ENCODE measurements at regions not wholly inside any gene's neighbourhood (a gene's known extent, or its start where the extent isn't known, plus 50 kb on each side); places are given as distances from the start of the nearest gene placed in this dataset.

DNA sequence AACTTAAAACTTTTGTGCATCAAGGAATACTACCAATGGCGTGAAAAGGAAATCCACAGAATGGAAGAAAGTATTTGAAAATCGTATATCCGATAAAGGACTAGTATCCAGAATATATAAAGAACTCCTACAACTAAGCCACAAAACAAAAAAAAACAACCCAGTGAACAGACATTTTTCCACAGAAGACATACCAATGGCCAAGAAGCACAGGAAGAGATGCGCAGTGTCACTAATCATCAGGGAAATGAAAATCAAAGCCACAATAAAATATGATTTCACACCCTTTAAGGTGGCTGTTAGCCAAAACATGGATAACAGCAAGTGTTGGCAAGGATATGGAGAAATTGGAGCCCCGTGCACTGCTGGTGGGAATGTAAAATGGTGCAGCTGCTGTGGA lies 203.3 kb downstream of the SEC14L1 start:
- DNase-seq: no peak

DNA sequence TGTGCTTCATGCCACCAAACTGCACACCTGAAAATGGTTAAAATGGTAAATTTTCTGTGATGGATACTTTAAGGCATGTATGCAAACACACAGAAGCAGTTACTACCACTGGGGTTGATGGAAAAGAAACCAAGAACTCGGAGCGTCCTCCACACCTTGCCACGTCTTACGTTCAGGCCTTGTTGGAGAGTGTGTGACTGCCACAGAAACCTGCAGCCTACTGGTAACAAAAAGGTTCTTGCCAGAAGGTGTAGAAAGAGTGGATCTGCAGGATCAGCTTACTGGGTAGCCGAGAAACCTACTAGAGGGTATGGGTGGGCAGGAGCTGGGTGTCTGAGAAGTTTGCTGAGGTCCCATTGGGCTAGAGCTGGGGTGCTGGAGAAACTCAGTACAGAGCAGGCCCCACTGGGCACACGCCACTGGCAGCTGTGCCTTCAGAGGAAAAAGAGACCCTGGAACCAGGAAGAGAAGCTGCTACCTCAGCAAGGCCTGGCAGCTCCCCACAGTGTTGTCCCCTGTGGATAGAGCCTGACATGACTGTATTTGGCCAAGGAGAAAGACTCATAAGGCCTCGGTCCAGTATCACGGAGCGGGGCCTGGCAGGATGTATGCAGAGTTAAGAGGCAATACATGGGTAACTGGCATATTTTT lies 204.6 kb downstream of the SEC14L1 start:
- no peak for DNase-seq

DNA sequence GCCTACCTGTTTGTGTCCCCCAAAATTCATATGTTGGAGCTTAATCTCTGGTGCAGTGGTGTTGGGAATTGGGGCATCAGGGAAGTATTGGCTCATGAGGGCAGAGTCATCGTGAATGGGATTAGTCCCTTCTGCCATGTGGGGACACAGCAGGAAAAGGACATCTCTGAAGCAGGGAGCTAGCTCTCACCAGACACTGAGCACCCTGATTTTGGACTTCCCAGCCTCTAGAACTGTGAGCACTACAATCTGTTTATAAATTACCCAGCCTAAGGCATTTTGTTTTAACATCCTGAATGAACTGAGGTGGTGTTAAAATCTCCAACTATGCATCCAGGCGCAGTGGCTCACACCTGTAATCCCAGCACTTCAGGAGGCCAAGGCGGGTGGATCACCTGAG lies 206.0 kb downstream of the SEC14L1 start:
- no peak for DNase-seq

DNA sequence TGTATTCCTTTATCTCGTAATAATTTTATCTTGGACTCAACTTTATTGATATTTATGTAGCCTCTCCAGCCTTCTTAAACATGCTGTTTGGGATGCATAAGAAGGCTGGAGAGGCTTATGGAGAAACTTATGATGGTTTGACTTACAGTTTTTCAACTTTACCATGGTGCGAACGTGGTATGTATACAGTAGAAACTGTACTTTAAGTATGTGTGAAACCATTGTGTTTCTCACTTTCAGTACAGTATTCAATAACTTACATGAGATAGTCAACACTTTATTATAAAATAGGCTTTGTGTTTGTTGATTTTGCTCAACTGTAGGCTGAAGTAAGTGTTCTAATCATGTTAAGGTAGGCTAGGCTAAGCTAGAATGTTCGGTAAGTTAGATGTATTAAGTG lies 206.8 kb downstream of the SEC14L1 start:
- no peak for DNase-seq

DNA sequence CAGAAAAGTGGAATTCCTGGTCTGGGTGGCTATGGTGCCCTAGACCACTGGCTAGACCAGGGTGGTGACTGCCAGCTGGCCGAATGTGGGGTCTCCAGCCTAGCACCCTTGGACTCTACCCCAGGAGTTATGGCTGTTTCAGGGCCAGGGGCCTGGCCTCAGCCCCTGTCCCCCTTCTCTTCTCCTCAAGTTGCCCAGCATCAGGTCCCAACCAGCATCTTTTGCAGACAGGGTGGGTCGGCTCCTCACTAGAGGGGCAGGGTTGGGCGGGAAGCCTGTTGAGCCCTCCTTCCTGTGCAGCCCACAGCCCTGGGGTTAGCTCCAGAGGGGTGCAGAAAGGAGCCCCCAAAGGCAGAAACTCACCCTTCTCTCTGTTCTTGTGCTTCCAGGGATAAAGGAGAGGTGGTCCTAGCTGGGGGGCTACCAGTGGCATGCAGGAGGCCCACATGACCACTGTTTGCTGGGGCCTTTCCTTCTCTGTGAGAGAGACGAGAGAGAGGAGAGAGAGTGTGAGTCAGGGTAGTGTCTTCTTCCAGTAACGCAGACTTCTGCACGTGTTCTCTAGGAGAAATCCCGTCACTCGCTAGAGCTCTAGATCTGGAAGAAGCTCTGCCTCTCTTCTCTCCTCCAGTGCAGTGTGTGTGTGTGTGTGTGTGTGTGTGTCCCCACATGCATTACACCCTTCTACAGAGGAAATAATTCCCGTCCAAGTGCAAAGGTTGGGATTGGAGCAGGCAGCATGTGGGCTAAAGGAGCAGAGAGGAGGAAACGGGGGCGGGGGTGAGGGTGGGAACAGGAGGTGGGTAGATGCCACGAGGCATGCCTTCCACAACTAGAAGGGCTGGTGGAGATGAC lies 209.4 kb downstream of the SEC14L1 start:
- DNase-seq: no peak

DNA sequence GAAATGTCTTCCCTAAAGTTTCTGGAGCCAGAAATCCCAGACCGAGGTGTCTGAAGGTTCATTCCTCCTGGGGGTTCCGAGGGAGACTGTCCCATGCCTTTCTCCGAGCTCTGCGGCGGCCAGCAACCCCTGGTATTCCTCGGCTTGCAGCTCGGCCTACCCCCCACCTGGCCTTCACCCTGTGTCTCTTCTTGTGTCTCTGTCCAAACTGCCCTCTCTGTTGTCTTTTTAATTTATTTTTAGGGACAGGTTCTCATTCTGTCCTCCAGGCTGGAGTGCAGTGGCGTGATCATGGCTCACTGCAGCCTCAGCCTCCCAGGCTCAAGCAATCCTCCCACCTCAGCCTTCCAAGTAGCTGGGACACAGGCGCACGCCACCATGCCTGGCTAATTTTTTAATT lies 211.7 kb downstream of the SEC14L1 start:
- no peak for DNase-seq

DNA sequence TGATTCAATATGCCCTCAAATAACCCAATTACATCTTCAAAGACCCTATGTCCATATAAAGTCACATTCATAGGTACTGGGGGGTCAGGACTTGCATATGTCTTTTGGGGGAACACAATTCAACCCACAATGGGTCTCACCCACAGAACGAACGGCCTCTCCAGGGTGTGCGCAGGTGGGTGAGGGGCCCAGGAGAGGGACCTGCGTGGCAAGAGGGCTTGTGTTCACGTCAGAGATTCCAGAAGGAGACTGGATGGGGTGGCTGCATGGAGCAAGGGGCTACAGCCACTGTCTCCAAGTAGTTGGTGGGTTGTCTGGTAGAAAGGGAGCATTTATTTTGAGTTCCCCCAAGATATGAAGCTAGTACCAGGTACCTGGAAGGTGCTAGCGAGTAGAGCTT lies 212.2 kb downstream of the SEC14L1 start:
- no peak for DNase-seq

DNA sequence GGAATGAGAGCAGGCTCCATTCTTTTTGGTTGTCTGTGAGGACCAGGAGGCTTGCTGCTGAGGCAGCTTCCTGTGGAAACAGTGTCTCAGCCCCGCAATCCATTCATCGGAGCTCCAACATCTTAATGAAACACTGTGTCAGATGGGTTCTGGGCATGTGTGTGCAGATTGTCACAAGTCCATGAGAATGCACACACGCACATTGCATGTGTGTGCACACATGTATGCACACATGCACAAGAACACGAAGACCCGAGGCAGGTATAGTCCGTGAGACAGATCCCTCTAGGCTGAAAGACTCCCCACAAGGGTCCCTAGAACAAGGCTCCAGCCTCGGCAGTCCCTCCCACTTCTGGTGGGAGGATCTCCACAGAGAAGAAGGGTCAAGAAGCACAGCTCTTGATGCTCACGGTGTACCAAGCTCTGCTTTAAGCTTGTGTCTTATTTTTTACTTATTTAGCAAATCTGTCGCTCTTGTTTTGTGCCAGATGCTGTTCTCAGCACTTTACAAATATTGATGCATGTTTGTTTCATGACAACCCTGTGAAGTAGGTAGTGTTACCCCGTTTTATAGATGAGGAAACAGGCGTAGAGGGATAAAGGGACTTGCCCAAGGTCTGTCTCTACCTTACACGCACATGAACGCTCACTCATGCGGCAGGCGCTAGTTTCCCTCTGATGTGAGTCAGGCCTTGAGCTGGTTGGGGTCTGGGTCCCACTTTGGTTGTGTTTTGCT lies 213.1 kb downstream of the SEC14L1 start:
- no peak for DNase-seq

DNA sequence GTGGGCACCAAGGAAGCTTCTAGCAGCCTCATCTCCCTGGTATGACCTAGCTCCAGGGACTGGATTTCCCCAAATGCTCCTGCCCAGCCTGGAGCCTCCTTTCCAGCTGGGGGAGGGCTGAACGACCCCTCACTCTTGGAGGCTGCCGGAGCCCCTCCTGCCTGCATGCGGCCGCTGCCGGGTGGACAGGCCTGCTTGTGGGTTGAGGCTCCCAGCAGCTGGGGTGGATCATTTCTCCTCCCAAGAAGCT lies 213.6 kb downstream of the SEC14L1 start:
- no peak for DNase-seq

DNA sequence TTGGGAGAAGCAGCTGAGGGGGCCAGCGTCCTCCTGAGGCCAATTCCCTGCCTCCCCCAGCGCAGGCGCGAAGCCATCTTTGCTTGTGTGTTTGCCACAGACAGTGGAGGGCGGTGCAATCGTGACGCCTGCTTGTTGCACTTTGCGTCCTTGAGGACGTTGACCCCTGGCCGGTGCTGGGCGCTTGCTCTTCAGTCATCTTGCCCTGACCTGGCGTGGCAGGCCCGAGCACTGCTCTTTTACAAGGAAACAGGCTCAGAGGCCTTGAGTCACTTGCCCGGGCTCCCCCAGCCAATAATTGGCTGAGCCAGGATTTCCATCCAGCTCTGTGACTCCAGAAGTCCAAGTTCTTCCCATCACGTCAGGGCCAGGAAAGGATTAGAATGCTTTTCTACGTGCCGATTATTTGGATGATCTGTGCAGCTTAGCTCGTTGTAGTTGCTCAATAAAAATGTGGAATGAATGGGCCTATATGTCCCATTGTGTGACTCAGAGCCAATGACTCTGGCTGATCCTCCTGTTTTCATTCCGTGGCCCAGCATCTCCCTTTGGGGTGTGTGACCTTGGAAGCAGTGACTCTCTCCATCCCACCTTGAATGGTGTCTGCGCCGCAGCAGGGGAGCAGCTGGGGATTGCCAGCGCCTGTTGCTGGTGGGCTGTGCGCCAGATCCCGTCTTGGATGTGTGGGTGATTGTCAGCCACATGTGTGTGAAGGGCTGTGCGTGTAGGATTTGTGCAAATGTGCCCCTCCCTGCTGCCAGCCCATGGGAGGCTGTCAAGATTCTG lies 214.1 kb downstream of the SEC14L1 start:
- no peak for DNase-seq

DNA sequence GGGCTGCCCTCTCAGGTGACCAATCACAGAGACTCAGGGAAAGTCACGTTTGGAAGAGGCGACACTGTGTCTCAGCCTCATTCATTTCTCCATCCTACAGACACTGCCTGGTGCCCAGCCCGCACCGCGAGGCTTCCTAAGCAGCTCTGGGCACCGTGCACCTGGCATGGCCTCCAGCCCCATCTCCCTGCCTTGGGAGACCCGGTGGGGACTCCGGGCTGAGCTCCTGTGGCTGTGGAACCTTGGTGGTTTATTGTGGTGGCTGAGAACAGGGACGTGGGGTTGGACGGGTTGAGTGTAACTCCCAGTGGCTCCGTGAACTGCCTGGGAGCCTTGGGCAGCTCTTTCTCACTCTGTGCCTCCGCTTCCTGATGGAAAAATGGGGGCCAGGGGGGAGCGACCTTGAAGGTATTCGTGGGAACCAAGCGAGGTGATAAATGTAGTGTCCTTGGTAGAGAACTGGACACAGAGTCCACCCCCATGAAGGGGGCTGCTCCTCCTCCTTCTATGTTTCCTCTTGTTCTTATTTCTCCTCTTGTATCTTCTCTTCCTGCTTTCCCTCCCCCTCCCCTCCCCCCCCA lies 215.4 kb downstream of the SEC14L1 start:
- no peak for DNase-seq

DNA sequence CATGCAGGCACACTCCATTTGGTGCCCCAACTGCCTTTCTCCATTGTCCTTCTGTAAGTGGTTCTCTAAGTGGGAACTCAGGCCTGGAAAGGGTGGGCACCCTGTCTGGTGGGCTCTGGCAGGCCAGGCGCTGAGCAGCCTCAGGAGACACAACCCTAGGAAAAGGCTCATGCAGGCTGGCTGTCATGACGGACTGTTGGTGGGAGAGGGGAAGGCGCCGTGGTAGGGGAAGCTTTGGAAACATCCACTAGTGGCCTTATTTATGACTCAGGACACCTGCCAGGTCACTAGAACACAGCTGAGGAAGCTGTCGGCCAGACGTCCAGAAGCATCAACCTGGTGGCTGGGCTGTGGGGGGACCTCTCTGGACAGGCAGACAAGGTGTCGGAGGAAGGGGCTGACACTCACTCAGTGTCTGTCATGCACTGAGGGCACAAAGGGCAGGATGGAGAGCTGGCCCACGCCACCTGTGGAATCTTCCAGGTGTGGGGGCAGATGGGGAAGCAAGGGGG lies 216.0 kb downstream of the SEC14L1 start:
- DNase-seq: no peak

DNA sequence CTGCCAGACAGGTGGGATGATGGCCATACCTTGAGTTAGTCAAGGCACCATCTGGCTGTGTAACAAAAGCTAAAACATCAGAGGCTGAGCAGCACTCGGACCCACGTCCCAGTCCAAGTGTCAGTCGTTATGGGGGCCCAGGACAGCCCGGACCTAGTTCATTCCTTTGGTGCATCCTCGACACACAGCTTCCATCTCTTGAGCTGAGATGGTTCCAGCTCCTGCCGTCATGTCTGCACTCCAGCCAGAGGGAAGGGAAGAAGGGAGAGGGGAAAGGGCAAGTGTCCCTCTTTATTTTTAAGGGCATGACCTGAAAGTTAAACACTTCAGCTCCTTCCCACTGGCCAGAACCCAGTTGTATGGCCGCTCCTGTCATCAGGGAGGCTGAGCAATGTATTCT lies 218.0 kb downstream of the SEC14L1 start:
- no peak for DNase-seq

DNA sequence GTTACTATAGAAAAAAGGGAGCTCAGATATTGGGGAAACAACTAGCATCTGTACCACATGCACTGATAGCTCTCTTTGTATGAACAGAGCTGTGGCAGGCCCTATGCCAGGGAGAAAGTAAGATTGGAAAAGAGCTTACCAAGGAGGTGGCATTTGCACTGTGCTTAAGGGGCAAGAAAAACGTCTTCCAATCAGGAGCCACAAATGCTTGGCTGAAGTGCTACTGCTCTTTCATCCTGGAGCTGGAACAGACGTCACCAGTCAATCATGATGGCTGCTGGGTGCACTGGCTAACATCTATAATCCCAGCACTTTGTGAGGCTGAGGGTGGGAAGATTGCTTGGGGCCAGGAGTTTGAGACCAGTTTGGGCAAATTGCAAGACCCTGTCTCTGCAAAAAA lies 218.5 kb downstream of the SEC14L1 start:
- no peak for DNase-seq

DNA sequence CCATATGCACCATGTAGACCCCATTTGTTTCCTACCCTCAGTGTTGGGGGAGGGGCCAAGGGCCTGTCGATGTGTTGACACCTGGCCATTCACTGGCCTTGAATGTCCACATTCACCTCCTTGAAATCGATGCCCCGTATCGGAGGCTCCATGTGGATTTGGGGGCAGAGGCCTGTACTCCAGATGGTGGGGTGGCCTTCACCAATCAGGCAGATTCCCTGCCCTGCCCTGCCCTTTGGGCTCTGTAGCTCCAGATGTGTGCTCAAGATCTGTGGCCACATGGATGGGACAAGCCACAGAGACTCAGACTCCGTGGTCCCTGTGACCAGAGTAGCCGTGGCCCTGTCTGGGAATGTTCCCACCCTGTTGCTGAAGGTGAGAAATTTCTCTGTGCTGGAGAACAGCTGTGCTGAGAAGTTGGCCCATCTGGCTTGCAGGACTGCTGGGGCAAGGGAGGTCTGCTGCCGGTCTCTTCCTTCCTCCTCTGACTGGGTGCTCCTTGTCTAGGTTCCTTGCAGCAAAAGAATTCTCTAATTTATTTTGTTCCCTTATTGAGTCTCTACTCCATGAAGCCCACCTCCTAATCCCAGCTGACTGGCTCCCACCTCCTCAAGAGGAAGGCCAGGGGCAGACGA lies 221.3 kb downstream of the SEC14L1 start:
- DNase-seq: no peak

DNA sequence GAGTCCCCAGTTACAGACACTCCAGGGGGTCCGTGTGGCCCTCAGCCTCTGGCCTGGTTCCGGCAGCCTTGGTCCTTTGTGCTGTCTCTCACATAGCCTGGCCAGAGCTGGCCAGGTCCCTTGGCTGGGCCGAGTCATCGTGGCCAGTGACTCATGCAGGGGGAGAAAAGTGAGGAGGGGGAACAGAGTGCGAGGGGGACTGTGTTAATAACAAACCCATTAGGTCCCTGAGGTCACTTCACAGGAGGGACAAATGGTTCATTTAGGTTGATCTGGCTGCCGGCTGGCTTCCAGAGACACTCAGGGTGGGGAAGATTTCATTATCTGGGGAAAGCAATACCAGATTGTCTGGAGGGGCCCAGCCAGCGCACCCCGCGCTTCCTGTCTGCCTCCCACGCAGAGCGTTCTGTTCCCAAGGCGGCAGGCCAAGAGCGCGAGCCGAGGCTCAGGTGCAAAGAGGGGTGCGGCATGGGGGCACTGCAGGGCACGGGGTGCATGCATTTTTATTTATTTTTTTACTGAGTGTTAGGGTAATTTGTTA lies 223.1 kb downstream of the SEC14L1 start:
- no peak for DNase-seq

DNA sequence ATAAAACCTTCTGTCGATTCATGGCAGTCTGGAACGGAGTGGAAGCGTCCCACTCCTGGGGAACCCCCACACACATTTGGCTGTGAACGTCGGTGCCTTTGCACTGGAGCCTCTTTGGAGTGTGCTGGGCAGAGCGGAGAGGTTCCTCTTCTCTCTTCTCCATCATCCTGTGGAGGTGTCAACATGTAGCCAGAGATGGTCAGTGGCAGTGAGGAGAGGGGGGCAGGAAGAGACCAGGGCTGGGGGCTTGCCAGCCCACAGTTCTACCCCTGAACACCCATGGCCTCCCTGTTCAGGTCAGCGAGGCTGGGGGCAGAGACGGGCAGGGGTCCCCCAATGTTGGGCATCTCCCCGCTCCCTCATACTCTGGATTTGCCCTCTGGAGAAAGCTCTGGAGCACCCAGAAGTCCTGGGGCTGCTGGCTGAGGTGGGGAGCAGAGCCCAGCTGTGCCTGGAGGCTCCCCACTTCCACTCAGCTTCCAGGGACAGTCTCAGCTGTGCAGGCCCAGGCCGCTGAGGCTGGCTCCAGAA lies 223.7 kb downstream of the SEC14L1 start:
- no peak for DNase-seq

DNA sequence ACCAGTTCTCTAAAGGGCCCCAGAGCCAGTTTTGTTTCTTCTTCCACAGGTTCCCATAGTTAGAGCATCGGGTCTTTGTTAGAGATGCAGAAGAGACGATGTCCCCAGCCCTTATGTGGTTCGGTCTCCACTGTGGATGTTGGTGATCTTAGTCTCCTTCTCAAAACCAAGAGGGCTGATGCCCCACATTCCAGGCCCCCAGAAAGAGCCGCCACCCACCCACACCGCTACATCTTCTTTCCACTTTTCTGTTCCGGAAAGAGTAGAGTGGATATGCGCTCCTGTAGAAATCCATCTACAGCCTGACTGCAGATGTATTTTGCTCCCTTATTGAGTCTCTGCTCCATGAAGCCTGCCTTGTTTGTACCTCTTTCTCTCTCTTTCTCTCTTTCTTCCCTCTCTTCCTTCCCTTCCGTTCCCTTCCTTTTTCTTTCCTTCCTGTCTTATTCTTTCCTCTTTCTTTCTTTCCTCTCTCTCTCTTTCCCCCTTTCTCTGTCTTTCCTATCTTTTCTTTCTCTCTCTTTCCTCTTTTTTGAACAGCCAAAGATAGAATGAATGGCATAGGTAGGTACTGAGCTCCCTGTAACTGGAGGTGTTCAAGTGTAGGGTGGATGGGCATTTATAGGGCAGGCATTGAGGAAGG lies 224.3 kb downstream of the SEC14L1 start:
- DNase-seq: no peak

DNA sequence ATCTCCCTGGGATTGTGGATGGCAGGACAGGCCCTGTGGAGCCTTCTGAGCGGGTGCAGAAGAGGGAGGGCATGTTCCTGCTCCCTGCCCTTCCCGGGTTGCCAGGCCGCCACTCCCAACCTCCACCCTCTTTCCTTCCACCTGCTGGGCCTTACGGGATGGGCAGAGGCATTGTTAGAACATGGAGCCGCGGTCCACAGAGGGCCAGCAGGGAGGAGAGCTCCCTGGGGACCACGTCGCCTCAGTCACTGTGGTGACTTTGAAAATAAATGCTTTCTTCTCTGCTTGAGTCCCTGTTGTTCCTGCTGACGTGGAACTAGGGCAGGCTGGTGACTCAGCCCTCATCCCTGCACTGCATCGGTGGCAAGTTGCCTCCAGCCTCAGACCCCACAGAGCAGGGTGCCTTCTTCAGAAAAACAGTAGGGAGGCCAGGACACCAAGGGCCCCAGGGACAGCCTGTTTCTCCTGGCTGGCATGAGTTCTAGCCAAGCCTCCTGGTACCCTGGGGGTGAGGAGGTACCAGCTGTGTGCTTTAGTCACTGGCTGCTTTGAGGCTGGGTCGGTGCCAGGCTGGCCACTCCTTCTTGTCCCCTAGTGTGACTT lies 224.9 kb downstream of the SEC14L1 start:
- DNase-seq: no peak

DNA sequence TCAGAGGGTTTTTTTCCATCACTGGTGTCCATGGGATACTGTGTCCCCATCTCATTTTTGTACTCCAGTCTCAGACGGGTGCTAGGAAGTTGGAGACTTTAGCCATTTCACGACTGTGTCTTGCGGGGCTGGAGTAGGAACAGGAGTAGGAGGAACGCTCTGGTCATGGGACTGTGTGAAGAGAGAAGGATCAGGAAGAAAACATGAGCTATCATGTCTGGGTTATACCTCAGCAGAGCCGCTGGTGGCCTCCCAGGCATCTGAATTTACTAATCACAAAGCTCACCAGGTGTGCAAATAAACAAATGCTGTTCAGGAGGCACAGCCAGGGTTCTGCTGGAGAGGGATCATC lies 225.4 kb downstream of the SEC14L1 start:
- DNase-seq: no peak
